ENCODE measurements at regions not wholly inside any gene's neighbourhood (a gene's known extent, or its start where the extent isn't known, plus 50 kb on each side); places are given as distances from the start of the nearest gene placed in this dataset.

DNA sequence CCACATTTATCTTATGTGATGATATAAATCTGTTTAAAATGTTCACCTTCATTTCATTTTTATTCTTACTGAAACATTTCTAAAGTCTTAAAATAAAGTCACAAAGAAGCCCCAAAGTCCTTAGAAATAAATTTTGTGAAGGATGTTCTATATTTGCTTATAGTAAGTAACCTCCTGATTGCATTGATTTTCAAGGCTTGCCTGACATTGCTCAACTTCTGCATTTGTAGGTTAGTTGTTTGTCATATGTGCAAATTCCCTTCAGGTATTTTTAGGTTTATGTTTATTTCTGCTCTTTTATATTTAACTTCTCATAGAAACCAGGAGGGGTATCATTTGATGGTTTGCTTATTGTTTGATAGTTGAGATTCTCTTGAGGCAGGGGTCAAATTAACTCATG, 417.8 kb downstream of the ARL4A start:
- no peak overlapping the region for H3K27ac ChIP-seq

DNA sequence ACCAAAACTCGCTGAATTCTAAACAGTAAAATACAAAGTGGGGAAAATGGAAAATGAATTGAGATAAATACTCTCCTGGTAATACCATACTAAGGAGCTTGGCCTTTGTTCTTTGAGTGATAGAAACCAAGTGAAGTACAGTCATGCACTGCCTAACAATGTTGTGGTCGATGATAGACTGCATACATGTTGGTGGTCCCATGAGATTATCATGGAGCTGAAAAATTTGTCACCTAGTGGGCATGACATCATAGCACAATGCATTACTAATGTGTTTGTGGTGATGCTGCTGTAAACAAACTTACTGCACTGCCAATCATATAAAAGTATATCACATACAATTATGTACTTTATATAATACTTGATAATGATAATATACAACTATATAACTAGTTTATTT, 419.1 kb downstream of the ARL4A start:
- no peak for TF ChIP-seq CTCF (conservative IDR thresholded peaks at IDR 0.05)
- H3K27ac ChIP-seq: no peak overlapping the region

More for the DNA sequence above, 417.8 kb downstream of the ARL4A start:
- no peak for TF ChIP-seq CTCF (conservative IDR thresholded peaks at IDR 0.05)

DNA sequence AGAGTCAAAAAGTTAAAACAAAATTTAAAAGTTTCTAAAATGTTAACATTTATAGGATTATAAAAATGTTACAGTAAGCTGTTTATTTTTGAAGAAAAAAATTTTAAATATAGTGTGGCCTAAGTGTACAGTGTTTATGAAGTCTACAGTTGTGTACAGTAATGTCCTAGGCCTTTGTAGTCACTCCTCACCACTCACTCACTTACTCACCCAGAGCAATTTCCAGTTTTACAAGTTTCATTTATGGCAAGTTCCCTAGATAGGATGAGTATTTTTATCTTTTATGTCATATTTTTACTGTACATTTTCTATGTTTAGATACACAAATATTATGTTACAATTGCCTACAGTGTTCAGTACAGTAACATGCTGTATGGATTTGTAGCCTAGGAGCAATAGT, 419.9 kb downstream of the ARL4A start:
- no peak overlapping the region for H3K27ac ChIP-seq
- no peak for TF ChIP-seq CTCF (conservative IDR thresholded peaks at IDR 0.05)

GRCh38 chr7:13108061-13108460, 420.6 kb downstream of the ARL4A start:
- TF ChIP-seq CTCF (conservative IDR thresholded peaks at IDR 0.05): no peak
- H3K27ac ChIP-seq: no peak overlapping the region

- H3K27ac ChIP-seq: no peak overlapping the region
- TF ChIP-seq CTCF (conservative IDR thresholded peaks at IDR 0.05): no peak
Measured at GRCh38 chr7:13109201-13109600, 421.8 kb downstream of the ARL4A start.

GRCh38 chr7:13110107-13110506, 422.7 kb downstream of the ARL4A start:
- no peak overlapping the region for H3K27ac ChIP-seq
- TF ChIP-seq CTCF (conservative IDR thresholded peaks at IDR 0.05): no peak

DNA sequence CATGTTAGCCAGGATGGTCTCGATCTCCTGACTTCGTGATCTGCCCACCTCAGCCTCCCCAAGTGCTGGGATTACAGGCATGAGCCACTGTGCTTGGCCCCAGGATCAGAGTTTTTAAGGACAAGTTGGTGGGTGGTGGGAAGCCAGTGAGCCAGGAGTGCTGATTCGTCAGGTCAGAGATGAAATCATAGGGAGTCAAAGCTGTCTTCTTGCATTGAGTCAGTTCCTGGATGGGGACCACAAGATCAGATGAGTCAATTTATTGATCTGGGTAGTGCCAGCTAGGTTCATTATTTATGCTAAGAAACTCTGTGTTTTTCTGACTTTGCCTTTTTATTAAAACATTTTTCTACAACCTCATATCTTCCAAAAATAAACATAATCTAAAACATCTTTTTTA, 423.8 kb downstream of the ARL4A start:
- TF ChIP-seq CTCF (conservative IDR thresholded peaks at IDR 0.05): no peak
- no peak overlapping the region for H3K27ac ChIP-seq

- peak overlapping the region; percentile 57; the same call in 1 of the 2 replicates for H3K27ac ChIP-seq
Measured at GRCh38 chr7:13114240-13114639, 426.8 kb downstream of the ARL4A start.

All from VCaP (cell line).